Ishikawa (cell line): ENCODE measurements at regions not wholly inside any gene's neighbourhood (a gene's known extent, or its start where the extent isn't known, plus 50 kb on each side); places are given as distances from the start of the nearest gene placed in this dataset.

Source experiments
- CEBPB ChIP-seq: IDR thresholded peaks from 2 replicates; pipeline ENCODE4 v1.6.1; 2012
- CREB1 ChIP-seq: IDR thresholded peaks from 2 replicates; pipeline ENCODE4 v1.6.1; 2012; ENCODE audit warnings: low read depth
- EGR1 ChIP-seq: IDR thresholded peaks from 2 replicates; pipeline ENCODE4 v1.6.1; 2012
- EP300 ChIP-seq: IDR thresholded peaks from 2 replicates; pipeline ENCODE4 v1.6.1; 2012; ENCODE audit warnings: borderline replicate concordance
- FOXM1 ChIP-seq: IDR thresholded peaks from 2 replicates; pipeline ENCODE4 v1.6.1; 2012; ENCODE audit warnings: low read depth, borderline replicate concordance
- MAX ChIP-seq: IDR thresholded peaks from 2 replicates; pipeline ENCODE4 v1.6.1; 2012
- NFIC ChIP-seq: IDR thresholded peaks from 2 replicates; pipeline ENCODE4 v1.6.1; 2012
- RAD21 ChIP-seq: IDR thresholded peaks from 2 replicates; pipeline ENCODE4 v1.6.1; 2012; ENCODE audit warnings: low read depth
- REST ChIP-seq: IDR thresholded peaks from 2 replicates; pipeline ENCODE4 v1.6.1; 2012; ENCODE audit warnings: low read depth, mild to moderate bottlenecking
- TAF1 ChIP-seq: IDR thresholded peaks from 2 replicates; pipeline ENCODE4 v1.6.1; 2012; ENCODE audit warnings: low read depth, mild to moderate bottlenecking
- TCF12 ChIP-seq: IDR thresholded peaks from 2 replicates; pipeline ENCODE4 v1.6.1; 2012; ENCODE audit warnings: low read depth
- TEAD4 ChIP-seq: IDR thresholded peaks from 2 replicates; pipeline ENCODE4 v1.6.1; 2012
- USF1 ChIP-seq: IDR thresholded peaks from 2 replicates; pipeline ENCODE4 v1.6.1; 2012
- YY1 ChIP-seq: IDR thresholded peaks from 2 replicates; pipeline ENCODE4 v1.6.1; 2012; ENCODE audit warnings: low read depth
- ZBTB7A ChIP-seq: IDR thresholded peaks from 2 replicates; pipeline ENCODE4 v1.6.1; 2012; ENCODE audit warnings: low read depth

- TF ChIP-seq YY1 (no peak), USF1 (no peak), FOXM1 (no peak), MAX (no peak), TCF12 (no peak), ZBTB7A (no peak), TEAD4 (no peak), RAD21 (no peak), CREB1 (no peak), EGR1 (no peak), EP300 (no peak), NFIC (no peak), REST (no peak), TAF1 (no peak)
Observed at GRCh38 chr9:22170556-22170955, 161.5 kb upstream of the CDKN2B start.

- TF ChIP-seq EP300 (no peak), RAD21 (no peak), YY1 (no peak), CREB1 (no peak), TEAD4 (no peak), NFIC (no peak), FOXM1 (no peak), ZBTB7A (no peak), REST (no peak), USF1 (no peak), TCF12 (no peak), TAF1 (no peak), CEBPB (no peak), MAX (no peak), EGR1 (no peak)
Observed at GRCh38 chr9:22170990-22171670, 162.0 kb upstream of the CDKN2B start.

- TF ChIP-seq YY1: no peak
- TF ChIP-seq EGR1: no peak
- no peak for TF ChIP-seq TCF12
- TF ChIP-seq NFIC: no peak
- TF ChIP-seq ZBTB7A: no peak
- no peak for TF ChIP-seq MAX
- TF ChIP-seq FOXM1: no peak
- TF ChIP-seq RAD21: no peak
- no peak for TF ChIP-seq REST
Observed at GRCh38 chr9:22171691-22172090, 162.6 kb upstream of the CDKN2B start.

GRCh38 chr9:22173908-22174307, 164.8 kb upstream of the CDKN2B start:
- TF ChIP-seq YY1 (no peak), FOXM1 (no peak), TAF1 (no peak), CEBPB (no peak), REST (no peak)
